Renal cortical epithelial cell (primary cell): ENCODE measurements at regions not wholly inside any gene's neighbourhood (a gene's known extent, or its start where the extent isn't known, plus 50 kb on each side); places are given as distances from the start of the nearest gene placed in this dataset.
"Not testable (repeated sequence)": the region's sequence is repeated elsewhere in the genome, so short reads cannot be mapped to it uniquely, and the experiment has no call there.

Experiments
- DNase-seq: peaks from one replicate; pipeline ENCODE4 v3.0.0-alpha.2; 2011; ENCODE audit warnings: low read depth

DNA sequence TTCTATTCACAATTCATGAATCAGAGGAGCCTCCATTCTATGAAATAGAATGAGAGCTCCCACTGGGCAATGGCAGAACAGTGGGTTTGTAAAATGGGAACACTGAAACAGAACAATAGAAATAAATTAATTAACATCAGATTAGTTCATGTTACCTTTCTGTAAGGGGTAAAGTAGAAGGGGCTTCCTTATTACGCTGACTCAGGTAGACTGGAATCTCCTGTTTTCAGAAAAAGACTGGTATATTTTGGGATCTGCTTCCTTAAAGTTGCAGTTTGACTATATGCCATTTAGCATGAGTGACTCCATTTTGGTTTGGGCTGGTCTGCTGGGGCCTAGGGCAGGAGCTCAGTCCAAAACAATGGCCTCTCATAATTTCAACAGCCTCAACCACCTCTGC is 52.8 kb upstream of the ZFAND3 start:
- no peak for DNase-seq

DNA sequence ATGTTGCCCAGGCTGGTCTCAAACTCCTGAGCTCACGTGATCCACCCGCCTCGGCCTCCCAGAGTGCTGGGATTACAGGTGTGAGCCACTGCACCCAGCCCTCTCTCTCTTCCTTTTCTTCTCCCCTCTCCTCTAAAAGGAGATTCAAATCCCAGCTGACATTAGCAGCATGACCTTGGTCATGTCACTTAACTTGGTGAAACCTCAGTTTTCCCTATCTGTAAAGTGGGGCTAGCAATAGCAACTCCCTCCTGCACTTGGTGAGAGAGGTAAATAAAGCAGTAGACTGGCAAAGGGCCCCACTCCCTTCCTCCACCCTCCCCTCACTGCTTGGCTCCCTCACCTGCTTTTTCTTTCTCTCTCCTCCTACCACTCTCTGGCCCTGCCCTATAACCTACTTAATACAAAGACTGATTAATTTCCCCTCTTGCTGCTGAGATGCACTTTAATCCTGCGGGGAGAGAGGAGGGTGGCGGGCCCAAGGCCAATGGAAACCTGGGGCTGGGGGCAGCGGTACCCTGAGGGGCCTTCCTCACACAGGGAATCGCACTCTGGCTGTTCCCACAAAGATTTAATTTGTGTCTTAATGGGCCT is 54.2 kb upstream of the ZFAND3 start:
- no peak for DNase-seq

DNA sequence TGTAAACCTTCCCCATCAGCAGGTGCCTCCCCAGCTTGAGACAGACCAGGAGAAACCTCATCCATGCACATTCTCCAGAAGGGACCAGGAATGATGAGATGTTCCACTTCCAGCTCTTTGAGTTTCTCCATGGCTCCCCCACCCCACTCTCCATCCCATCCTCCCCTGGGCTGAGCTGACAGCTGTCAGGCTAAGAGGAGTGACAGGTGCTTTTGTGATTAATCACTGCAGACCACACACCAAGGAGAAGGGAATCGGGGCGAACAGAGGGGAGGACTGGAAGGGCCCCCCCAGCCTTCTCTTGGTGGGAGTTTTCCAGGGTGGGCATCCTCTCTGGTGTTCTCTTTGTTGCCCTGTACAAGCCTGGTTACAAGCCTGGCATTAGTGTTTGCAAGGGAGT is 56.1 kb upstream of the ZFAND3 start:
- DNase-seq, result no peak

DNA sequence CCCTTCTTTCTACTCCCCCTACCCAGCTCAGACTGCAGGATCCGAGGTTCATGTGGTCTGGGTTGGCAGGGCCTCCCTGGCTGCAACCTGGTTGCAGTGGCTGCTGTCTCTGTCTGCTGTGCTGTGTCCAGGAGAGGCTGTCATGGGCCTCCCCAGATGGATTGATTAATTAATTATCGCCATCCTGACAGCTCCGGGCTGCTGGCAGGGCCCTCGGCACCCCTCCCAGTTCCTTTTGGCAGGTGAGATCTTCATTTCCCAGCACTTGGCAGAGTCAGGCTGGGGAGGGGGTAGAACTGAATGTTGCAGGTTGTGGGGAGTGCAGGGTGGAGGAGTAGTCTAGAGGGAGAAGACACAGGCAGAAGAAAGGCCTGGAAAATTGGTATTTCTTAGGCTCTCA is 56.7 kb upstream of the ZFAND3 start:
- no peak for DNase-seq

DNA sequence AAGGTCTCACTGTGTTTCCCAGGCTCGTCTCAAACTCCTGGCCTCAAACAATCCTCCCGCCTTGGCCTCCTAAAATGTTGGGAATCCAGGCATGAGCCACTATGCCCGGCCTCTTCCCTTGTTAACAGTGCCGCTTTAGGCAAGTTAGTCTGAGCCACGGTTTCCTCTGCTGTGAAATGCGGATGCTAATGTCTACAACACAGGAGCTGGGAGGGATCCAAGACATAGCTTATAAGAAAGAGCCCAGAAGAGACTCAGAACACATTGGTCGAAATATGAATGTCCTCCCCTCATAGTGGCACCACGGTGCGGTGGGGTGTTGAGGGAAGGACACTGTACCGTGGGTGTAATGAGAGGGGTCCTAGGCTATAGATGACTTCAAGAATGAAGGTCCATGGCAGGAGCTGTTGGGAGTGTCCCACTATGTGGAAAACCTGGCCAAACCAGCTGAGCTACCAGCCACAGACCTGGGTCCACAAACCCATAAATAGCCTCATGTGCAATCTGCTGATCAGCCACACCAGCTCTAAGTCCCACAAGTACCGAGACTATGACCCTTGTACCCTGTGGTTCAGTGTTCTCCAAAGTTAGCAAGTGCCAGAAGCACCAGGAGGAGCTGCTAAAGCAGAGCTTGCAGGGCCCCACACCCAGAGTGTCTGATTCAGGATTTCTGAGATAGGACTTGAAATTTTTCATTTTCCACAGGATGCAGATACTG is 57.8 kb upstream of the ZFAND3 start:
- DNase-seq, result peak; percentile 45

DNA sequence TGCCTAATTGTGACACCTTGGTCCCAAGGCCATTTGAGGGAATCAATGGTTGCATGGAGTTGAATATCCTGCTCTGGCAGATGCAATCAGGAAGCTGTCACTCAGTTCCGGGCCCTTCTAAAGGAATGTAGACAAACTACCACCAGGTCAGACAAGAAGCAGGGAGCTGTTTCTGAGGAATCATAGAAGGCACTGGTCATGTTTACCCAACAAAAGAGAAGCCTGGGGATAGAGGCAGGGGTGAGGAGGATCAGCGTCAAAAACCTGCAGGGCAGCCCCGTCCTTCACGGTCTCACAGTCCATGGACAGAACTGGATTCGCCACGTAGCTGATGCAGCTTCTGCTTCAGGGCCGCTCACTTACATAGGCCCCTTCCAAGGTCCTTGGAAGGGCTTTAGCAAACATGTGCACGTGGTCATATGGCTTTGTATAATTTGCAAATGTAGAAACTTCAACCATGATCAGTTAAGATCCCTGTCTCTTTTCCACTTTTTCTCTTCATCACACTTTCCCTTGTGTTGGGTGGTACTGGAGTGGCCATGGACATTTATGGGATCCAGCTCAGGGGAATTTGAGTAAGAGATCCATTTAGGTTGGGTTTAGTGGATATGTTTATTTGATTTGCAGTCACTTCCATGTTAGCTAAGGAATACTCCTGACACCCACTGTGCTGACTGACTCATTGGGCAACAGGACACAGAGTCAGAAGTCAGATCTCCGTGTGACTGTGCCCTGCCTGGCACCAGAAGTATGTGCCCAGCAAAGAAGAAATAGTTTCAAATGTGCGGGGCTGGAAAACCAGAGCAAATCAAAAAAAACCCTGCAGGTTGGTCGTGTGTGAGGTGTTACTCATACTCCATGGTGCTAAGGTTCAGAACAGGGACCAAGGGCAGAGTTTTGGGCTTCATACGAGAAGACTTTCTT is 60.0 kb upstream of the ZFAND3 start:
- DNase-seq, result no peak

DNA sequence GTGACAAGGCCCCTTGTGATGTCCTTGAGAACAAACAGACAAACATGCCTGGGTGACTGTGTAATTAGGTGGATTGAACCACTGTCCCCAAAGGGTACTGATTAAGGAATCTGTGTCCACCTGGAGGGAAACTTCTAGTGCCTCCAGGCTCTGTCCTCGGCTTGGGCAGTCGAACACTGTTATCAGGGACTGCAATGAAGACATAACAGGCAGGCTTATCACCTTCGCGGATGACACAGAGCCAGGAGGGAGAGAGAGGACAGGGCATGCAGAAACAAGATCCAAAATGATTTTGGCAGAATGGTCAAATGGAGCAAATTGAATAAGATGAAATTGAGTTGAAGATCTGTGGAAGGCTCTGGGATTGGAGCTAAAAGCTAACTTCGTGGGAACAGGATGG is 60.9 kb upstream of the ZFAND3 start:
- no peak for DNase-seq

DNA sequence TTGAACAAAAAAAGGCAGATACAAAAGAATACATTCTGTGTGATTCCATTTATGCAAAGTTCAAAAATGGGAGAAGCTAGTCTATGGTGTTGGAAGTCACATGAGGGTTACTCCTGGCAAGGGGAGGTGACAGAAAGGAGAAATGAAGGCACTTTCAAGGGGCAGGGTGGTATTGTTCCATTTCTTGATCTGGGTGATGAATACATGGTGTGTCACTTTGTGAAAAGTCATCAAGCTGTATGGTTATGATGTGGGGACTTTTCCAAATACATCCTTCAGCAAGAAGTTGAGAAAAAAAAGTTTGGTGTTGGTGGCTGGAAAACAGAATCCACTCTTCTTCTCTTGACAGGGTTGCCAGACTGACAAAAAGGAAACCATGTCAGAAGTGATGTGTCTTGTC is 60.6 kb upstream of the MDGA1 start:
- DNase-seq, result no peak

DNA sequence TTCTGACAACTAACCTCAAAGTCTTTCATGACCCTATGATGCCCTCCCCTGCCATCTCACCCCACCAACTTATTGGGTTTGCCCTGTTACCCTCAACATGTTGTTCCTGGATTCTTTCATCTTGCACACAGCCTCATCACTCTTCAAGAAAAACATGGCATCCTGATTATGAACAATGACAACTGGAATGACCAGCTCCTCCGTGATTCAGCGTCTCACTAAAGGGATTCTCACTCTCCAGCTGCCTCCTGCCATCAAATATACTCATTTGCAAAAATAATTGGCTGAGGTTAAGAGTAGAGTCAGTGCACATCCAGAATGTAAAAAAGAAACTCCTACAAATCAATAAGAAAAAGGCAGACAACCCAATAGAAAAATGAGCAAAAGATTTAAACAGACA is 59.7 kb upstream of the MDGA1 start:
- no peak for DNase-seq

DNA sequence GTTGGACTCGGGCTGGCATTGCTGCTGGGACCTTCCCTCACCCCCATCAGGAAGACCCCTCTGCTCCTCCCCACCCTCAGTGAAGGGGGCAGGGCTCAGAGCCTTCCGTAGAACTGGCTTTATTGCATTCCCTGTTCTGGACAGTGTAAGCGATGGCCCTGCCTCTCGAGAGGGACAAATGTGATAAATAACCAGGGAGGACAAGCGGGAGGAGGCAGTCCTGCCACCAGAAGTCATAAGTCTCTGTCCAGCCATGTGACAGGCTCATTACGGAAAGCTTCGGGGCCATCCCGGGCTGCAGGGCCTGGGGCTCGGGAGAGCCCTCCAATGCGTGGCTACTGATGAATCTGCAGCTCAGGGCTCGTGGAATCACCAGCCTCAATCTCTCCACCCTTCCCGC is 58.5 kb upstream of the MDGA1 start:
- DNase-seq, result no peak

DNA sequence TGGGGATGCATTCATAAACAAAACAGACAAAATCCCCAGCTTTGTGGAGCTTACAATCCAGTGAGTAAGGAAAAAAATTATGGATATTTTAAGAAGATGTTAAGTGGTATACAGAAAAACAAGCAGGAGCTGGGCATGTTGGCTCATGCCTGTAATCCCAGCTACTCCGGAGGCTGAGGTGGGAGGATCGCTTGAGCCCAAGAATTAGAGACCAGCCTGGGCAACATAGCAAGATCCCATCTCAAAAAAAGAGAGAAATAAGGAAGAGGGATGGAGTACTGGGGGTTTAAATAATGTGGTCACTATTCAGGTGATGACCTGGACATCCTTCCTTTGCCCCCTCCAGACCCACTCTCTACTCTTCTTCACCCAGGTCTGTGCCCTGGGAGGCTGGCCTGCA is 55.0 kb upstream of the MDGA1 start:
- DNase-seq, result no peak

DNA sequence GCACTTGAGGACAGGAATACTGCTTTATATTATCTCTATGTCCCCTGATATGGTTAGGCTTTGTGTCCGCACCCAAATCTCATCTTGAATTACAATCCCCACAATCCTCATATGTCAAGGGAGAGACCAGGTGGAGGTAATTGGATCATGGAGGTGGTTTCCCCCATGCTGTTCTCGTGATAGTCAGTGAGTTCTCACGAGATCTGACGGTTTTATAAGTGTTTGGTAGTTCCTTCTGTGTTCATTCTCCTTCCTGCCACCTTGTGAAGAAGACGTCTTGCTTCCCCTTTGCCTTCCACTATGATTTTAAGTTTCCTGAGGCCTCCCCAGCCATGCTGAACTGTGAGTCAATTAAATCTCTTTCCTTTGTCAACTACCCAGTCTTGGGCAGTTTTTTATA is 51.7 kb upstream of the MDGA1 start:
- DNase-seq, result not testable (repeated sequence)

DNA sequence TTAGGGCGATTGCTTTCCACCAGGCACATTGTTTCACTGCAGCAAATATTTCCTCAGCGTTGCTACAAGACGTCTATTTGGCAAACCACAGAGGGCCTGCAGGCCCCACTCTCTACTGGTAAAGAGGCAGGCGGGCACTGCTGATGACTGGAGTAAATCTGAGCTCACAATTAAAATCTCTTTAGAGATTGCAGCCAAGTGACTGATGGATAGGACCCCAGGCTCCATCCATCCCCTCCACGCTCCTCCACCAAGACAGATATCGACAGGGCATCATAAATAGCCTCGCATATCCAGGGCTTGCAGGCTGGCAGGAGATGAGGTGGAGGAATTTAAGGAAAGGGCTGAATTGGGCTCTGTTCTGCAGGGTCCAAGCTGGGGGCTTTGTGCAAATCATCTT is 50.4 kb upstream of the MDGA1 start:
- no peak for DNase-seq
